ENCODE measurements at regions not wholly inside any gene's neighbourhood (a gene's known extent, or its start where the extent isn't known, plus 50 kb on each side); places are given as distances from the start of the nearest gene placed in this dataset.
A peak's percentile ranks its signal among the peaks of the same experiment; 100 is the strongest.

DNA sequence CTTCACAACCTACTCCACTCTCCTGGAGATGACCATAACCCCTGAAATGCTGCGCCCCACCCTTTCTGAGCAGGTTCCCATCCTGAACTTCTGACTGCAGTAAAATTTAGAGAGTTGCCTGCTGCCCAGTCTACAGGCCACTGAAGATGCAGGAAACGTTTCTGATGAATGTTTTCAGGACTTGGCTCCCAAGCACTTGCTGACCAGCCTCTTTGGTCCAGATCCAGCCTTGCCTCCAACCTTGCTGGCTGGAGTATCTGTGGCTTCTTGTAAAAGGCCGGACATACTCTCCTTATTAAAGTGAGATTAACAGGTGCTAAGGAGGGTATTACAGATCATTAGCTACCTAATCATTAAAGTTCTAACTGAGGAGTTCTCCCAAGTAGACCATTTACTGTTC is 70.3 kb upstream of the STXBP6 start:
- no peak for DNase-seq (ENCODE audit: extremely low read depth in 1 of 11, low read depth in 9 of 11, low spot score in 4 of 11)

DNA sequence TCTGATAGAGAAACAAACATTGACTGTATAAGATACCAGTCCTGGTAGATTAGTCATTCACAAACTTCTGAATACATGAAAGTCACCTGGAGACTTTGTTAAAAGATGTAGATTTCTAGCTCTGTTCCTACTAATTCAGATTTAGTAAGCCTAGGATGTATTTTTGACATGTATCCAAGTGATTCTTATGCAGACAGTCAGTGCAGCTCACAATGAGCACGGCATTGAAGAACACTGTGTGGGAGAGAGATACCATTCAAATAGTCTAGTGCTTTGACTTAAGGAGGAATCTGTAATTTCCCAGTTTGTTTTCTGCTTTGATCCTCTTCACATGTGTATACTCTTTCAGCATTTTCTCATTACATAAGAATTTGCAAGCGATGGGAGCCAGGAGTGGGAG is 68.7 kb upstream of the STXBP6 start:
- no peak for DNase-seq (ENCODE audit: extremely low read depth in 1 of 11, low read depth in 9 of 11, low spot score in 4 of 11)

DNA sequence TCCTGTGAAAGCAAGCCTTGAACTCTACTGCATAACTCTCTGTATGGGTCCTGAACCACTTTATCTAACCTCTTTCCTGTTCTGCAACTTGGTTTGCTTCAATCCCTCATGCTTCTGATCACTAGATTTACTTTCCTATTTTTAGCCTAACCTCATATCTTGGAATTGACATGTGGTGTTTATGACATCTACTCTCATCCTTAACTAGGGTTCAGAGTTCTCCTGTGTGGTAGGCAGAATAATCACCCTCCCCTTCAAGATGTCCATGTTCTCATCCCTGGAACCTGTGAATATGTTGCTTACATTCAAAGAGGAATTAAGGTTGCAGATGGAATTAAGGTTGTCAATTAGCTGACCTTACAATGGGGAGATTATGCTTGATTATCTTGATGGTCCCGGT is 67.4 kb upstream of the STXBP6 start:
- no peak for DNase-seq (ENCODE audit: extremely low read depth in 1 of 11, low read depth in 9 of 11, low spot score in 4 of 11)

DNA sequence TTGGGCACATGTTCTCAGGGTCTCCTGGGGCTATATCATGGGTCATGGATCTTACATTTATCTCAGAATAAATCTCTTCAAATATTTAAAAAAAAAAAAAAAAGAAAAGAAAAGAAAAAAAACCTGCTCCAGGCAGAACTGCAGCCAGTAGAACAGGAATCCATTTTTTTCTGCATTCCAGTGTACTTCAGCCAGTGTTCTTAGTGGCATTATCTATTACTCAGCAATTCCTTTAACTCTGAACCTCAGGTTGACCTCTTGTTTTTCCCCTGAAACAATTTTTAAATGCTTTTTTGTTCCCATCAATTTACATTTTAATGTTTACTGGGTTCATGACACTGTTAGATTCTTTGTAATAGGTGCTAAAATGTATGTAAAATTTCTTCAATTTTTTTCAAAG is 66.7 kb upstream of the STXBP6 start:
- no peak for DNase-seq (ENCODE audit: extremely low read depth in 1 of 11, low read depth in 9 of 11, low spot score in 4 of 11)

DNA sequence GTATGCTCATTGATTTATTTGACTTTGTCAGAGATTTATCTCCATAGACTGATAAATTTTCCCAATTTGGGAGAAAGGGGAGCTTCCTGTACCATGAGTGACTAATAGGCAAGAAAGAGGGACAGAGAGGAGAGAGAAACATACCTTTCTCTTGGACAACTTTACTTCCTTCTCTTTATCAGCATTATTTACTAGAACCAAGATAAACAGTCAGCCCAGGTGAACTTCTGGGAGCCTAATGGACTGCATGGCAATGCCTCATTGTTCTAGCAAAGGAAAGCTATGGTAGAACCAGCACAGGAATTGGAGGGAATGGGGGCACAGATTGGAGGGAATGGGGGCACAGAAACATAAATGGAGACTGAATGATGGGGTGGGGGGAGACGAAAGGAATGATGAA is 63.4 kb upstream of the STXBP6 start:
- DNase-seq (ENCODE audit: extremely low read depth in 1 of 11, low read depth in 9 of 11, low spot score in 4 of 11): no peak

DNA sequence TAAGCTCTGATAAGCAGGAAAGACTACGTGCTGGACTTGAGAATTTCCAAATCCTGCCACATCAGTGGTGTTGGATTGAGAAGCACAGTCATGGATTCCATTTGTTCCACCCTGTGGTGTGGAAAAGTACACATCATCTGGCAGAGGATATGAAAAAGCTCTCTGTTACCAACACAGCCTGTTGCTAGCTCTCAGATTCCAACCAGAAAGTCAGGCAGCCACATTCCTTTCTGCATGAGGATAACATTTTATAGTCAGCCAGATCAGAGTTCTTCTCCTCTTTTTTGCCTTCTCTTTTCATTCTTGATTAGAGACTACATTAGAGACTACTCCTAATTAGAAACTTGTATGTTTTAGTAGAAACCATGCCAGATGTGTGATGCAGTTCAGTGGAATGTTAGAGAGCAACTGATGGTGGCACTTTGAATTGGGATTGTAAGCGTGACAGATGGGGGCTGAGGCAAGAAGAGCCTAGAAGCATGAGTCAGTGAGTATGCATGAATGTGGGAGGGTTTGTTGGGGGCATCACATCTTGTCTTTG is 61.2 kb upstream of the STXBP6 start:
- DNase-seq (ENCODE audit: extremely low read depth in 1 of 11, low read depth in 9 of 11, low spot score in 4 of 11): peak in 3 of 11 donors; percentile 41 to 46 (median 44)

DNA sequence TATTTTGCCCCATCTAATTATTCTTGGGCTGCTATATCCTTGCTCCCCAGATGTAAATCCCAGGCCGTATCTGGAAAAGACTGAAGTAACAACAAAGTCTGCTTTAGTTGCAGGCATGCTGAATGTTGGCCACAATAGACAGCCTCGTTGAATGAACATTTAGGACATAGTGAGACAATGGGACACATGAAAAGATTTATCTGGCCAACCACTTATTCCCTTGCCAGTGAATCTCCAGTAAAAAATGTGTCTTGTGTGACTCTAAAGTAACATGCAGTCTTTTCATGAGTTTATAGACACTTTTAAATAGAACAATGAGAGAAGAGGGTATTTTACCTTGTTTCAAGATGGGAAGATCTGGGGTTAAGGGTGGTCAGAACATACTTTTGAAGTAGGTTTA is 60.2 kb upstream of the STXBP6 start:
- no peak for DNase-seq (ENCODE audit: extremely low read depth in 1 of 11, low read depth in 9 of 11, low spot score in 4 of 11)

DNA sequence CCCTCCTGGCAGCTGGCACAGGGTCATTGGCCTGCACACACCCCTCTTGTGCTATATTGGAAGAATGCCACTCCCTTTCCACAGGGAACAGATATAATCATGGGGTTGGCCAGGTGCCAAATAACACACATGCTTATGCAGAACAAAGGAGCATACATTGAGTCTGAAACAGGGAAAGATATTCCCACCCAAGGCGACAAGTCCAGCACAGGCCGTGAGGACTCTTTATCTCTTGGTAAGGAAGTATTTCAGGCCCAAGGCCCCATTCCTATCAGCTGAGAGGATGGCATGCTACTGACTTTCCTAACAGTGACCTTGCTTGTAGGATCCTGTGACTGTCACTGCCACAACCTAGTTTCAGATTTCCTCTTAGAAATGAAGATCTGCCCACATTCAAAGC is 59.0 kb upstream of the STXBP6 start:
- no peak for DNase-seq (ENCODE audit: extremely low read depth in 1 of 11, low read depth in 9 of 11, low spot score in 4 of 11)

DNA sequence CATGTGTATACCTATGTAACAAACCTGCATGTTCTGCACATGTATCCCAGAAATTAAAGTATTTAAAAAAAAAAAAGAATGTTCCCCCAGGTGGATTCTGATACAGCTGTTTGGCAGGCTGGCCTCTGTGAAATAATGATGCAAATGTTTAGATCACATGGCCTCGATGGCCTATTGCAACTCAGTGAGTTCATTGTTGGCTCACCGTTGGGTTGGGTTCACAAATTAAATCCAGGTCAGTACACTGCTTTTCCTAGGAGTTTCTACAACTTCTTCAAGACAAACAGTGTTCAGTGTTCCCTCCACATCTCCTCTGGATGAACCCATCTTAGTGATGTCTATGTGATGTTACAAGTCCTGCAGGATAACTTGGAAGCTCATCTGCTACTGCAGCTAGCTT is 58.3 kb upstream of the STXBP6 start:
- DNase-seq (ENCODE audit: extremely low read depth in 1 of 11, low read depth in 9 of 11, low spot score in 4 of 11): no peak

DNA sequence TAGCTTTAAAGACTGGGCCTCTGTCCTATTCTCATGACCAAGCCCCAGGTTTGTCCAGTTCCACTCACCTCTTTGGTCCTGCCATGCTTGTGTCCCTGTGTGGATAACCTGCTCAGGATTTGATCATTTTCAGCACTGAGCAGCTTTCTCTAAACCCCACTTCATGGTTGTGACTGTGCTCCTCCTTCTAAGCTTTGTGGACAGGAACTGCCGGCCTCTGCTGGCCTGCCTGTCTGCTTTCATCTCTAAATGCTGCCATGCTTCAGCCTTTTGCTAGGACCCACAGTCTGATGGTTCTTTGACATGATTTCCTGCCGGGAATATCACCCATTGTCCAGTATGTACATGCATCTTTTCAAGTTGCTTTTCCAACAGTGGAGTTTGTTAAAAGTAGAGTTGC is 53.9 kb upstream of the STXBP6 start:
- no peak for DNase-seq (ENCODE audit: extremely low read depth in 1 of 11, low read depth in 9 of 11, low spot score in 4 of 11)

DNA sequence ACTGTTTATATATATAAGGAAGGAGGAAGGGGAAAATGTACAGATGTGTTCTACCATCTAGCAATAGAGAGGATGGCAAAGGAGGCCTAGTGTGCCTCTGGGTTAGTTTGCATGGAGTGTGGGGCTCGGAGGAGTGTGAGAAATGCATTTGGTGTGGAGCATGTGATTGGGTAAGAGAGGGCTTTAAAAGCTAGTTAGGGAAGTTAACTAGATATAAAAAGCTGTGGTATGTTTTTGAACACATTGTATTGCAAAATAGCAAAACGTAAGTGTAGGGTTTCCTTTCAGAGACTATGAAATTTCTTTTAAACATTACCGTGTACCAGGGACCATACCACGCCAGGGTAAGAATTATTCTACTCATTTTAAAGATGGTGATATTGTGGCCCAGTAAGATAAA is 53.3 kb upstream of the STXBP6 start:
- DNase-seq (ENCODE audit: extremely low read depth in 1 of 11, low read depth in 9 of 11, low spot score in 4 of 11): no peak

DNA sequence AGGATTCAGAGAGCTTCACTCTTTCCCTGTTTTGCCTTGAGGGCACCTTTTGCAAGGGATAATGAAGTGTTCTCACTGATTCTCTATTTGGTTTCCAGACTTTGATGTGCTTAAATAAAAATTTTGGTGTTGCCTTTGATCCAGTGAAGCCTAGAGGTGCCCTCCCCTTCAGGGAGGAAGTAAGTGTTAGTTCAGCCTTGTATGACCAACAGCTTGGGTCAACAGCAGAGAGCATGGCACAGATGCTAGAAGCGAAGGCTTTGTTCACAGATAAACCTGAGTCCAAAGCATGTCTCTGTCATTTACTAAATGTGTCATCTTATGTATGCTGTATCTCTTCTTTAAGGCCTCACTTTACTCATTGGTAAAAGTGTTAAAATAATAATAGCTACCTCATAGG is 52.8 kb upstream of the STXBP6 start:
- no peak for DNase-seq (ENCODE audit: extremely low read depth in 1 of 11, low read depth in 9 of 11, low spot score in 4 of 11)

DNA sequence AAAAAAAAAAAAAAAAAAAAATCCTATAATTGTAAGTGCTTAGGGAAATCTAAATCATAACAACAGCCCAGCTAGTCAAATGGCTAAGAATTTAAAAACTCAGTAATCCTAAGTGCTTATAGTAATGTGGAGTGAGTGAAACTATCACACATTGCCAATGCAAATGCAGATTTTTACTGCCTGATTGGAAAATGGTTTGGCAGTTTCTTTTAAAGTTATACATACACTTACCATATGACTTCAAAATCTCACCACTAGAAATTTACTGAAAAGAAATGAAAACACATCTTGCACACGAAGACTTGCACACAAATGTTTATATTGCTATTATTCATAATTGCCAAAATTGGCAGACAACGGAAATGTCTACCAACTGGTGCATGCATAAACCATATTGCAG is 51.3 kb upstream of the STXBP6 start:
- DNase-seq (ENCODE audit: extremely low read depth in 1 of 11, low read depth in 9 of 11, low spot score in 4 of 11): no peak
